Epithelial cell of proximal tubule (primary cell): ENCODE measurements at regions not wholly inside any gene's neighbourhood (a gene's known extent, or its start where the extent isn't known, plus 50 kb on each side); places are given as distances from the start of the nearest gene placed in this dataset.

Experiments
- DNase-seq: peaks from one replicate; pipeline ENCODE4 v3.0.0-alpha.2; 2011; ENCODE audit warnings: low read depth
- H3K4me3 ChIP-seq: 2 replicates; pipeline ENCODE4 v1.5.1; 2011; ENCODE audit warnings: low read depth, mild to moderate bottlenecking, low read length
- CTCF ChIP-seq: conservative IDR thresholded peaks from 2 replicates; pipeline ENCODE4 v1.5.1; 2012; ENCODE audit warnings: low read depth, mild to moderate bottlenecking, low read length

DNA sequence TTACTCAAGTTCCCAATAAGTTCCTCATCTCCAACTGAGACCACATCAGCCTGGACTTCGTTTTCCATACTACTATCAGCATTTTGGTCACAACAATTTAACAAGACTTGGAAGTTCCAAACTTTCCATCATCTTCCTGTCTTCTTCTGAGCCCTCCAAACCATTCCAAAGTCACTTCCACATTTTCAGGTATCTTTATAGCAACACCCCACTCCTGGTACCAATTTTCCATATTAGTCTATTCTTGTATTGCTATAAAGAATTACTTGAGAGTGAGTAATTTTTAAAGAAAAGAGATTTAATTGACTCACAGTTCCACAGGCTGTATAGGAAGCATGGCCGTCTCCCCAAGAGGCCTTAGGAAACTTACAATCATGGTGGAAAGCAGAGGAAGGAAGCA is 138.6 kb upstream of the GPRIN3 start:
- DNase-seq, result no peak
- TF ChIP-seq CTCF, result no peak
- no peak overlapping the region for H3K4me3 ChIP-seq

GRCh38 chr4:89439533-89439932 is 131.9 kb upstream of the GPRIN3 start:
- DNase-seq, result no peak
- TF ChIP-seq CTCF, result no peak
- H3K4me3 ChIP-seq, result no peak overlapping the region

DNA sequence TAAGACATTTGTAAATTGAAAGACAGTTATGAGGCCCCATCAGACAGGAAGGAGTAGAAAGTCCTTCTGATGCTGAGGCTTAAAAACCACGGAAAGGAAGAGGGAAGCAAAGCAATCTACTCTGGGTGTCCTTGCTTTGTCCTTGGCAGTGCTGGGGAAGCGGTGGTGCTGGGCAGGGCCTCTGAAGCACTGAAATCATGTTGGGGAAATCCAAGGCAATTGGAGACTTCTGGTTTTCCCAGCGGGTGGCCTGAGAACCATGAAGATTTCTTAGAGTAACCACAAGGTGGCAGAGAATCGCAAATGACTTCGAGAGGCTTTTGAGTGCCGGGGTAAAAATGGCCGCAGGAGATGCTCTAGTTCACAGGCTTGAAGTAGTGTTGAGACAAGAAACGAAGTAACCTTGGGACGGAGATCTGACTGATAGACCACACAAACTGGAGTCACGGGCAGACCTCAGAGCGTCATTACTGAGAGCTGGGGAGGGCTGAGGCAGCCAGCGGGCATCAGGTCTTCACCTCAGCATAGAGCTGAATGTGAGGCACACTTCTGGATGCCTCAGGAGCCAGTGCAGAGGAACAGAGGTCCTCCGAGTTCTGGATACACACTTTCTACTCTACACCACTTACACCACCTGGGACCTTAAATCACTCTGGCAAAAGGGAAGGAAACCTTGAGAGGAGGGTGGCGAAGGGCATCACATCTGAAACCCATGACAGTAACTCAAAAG is 130.7 kb upstream of the GPRIN3 start:
- peak; percentile 29 for DNase-seq
- peak; percentile 62 for TF ChIP-seq CTCF
- H3K4me3 ChIP-seq, result no peak overlapping the region

GRCh38 chr4:89434364-89434988 is 126.9 kb upstream of the GPRIN3 start:
- no peak overlapping the region for H3K4me3 ChIP-seq
- no peak for DNase-seq

DNA sequence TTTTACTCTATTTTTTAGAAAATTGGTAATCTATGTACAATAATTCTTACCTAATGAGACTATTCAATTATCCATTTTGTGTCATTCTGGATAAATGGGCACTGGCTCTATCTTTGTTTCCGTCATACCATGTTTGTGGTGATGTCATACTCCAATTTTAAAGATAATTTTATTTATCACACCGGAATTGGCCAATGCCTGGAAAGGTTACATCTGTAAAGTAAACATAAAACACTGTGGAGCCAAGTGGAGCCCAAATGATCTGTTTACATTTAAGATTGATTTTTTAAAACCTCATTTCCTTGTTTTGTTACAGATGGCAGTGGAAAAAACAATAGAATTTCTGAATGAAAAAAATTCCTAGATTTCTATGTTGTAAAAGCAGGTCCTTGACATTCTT is 120.2 kb upstream of the GPRIN3 start:
- no peak for TF ChIP-seq CTCF
- no peak overlapping the region for H3K4me3 ChIP-seq
- no peak for DNase-seq

More at GRCh38 chr4:89434364-89434988, 126.9 kb upstream of the GPRIN3 start:
- TF ChIP-seq CTCF, result peak; percentile 89

GRCh38 chr4:89425023-89425422 is 117.4 kb upstream of the GPRIN3 start:
- DNase-seq, result no peak
- no peak for TF ChIP-seq CTCF
- no peak overlapping the region for H3K4me3 ChIP-seq
